AG09309 (cell line): ENCODE measurements at regions not wholly inside any gene's neighbourhood (a gene's known extent, or its start where the extent isn't known, plus 50 kb on each side); places are given as distances from the start of the nearest gene placed in this dataset.

Experiments used
- DNase-seq: peaks from one replicate; pipeline ENCODE4 v3.0.0-alpha.2; 2010; ENCODE audit warnings: low read depth
- H3K4me3 ChIP-seq: 2 replicates; pipeline ENCODE4 v1.5.1; 2011; ENCODE audit warnings: mild to moderate bottlenecking, low read depth, low read length, moderate library complexity; ENCODE audit not compliant: control insufficient read depth
- TF ChIP-seq, protein P1 (sequence below): IDR thresholded peaks from 2 replicates; pipeline ENCODE4 v1.5.1; 2011; ENCODE audit warnings: mild to moderate bottlenecking, low read depth, low read length, inconsistent platforms; ENCODE audit not compliant: insufficient read depth, control insufficient read depth; ENCODE audit errors: missing control alignments

DNA sequence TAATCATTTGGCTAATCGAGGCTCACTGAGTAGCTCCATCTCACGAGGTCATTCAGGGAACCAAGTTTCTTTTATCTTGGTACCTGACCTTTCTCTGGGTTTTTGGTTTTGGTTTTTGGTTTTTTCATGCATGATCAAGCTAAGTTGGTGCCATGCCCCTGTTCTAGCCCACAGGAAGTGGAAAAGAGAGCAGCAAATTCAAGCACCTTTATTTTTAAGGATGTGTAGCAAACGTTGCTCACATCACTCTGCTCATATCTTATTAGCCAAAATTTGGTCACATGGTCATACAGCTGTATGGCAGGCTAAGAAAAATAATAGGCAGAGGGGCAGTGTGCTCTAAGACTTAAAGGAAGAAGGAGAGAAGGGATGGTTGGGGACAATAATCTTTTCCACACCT is 593.5 kb downstream of the DIAPH3 start:
- no peak overlapping the region for H3K4me3 ChIP-seq
- TF ChIP-seq, protein P1, sequence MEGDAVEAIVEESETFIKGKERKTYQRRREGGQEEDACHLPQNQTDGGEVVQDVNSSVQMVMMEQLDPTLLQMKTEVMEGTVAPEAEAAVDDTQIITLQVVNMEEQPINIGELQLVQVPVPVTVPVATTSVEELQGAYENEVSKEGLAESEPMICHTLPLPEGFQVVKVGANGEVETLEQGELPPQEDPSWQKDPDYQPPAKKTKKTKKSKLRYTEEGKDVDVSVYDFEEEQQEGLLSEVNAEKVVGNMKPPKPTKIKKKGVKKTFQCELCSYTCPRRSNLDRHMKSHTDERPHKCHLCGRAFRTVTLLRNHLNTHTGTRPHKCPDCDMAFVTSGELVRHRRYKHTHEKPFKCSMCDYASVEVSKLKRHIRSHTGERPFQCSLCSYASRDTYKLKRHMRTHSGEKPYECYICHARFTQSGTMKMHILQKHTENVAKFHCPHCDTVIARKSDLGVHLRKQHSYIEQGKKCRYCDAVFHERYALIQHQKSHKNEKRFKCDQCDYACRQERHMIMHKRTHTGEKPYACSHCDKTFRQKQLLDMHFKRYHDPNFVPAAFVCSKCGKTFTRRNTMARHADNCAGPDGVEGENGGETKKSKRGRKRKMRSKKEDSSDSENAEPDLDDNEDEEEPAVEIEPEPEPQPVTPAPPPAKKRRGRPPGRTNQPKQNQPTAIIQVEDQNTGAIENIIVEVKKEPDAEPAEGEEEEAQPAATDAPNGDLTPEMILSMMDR: no peak
- no peak for DNase-seq

- H3K4me3 ChIP-seq: no peak overlapping the region
- TF ChIP-seq, protein P1: no peak
- DNase-seq: no peak
Measured at GRCh38 chr13:59584101-59584500, 579.6 kb downstream of the DIAPH3 start.

GRCh38 chr13:59584761-59585670 is 578.7 kb downstream of the DIAPH3 start:
- no peak for DNase-seq
- no peak overlapping the region for H3K4me3 ChIP-seq
- TF ChIP-seq, protein P1: no peak

DNA sequence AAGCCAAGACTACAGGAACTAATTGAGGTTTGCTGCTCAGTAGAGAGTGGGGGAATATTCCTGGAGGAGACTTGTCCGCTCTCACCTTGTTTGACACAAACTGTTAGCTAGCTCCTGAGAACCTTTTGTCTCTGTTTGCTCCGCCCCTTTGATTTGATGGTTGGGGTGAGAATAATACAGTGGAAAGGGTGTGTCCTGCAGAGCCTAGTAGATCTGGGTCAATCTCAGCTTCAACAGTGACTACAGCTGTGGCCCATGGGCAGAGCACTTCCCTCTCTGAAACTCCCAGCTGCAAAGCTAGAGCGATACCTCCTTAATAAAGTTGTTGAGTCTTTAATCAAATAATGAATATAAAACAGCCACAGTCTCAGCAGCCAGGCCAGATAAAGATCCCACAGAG is 576.7 kb downstream of the DIAPH3 start:
- TF ChIP-seq, protein P1: no peak
- H3K4me3 ChIP-seq: no peak overlapping the region
- DNase-seq: no peak

DNA sequence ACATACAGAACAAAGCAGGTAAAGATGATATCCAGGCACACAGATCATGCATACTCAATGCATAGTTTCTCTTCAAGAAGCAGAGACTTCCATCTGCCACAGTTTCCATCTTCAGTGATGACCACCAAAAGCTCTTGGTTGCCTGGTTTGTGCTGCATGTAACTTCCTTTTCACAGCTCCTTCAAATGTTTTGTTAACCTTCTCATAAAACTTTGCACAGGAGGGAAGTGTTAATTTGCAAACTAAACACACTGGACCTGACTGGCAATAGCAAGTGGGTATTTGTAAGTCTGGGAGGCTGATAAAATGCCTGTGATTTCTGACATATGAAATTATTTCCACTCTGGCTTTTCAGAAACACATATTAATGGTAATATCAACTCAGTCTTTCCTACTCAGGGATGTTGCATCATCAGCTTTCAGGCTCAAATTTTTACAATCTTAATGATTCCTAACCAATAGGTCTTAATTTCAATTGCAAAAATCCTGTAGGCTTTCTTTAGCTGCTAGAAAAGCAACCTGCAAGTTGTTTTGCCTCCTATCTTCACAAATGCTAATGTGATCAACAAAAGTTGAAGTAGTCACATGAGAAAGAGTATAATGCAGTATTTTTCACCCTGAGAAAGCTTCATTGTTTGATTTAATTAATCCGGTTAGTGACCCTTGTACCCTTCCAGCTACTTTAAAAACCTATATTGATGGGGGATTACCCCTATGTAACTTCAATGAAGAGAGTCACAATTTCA is 575.6 kb downstream of the DIAPH3 start:
- no peak for DNase-seq
- TF ChIP-seq, protein P1: no peak
- no peak overlapping the region for H3K4me3 ChIP-seq

GRCh38 chr13:59588717-59589067 is 575.0 kb downstream of the DIAPH3 start:
- DNase-seq: no peak
- no peak overlapping the region for H3K4me3 ChIP-seq
- TF ChIP-seq, protein P1: no peak
